HEK293T (cell line): ENCODE measurements at regions not wholly inside any gene's neighbourhood (a gene's known extent, or its start where the extent isn't known, plus 50 kb on each side); places are given as distances from the start of the nearest gene placed in this dataset.

Experiments
- CTCF ChIA-PET: fragments of 350-600 bp; formaldehyde crosslinking; extraction: SDS; loops from one replicate; lab custom pipeline; 2021; ENCODE audit warnings: antibody characterized with exemption, inconsistent platforms; lab: Yijun Ruan, JAX
- POLR2A ChIA-PET: fragments of 350-600 bp; formaldehyde crosslinking; extraction: SDS; loops from one replicate; lab custom pipeline; 2020; ENCODE audit warnings: antibody characterized with exemption, inconsistent platforms; lab: Yijun Ruan, JAX
- DNase-seq: peaks from one replicate; pipeline ENCODE4 v3.0.0; 2012; ENCODE audit warnings: mixed read lengths; ENCODE audit errors: extremely low spot score
- ARNT ChIP-seq: fragments of 450-650 bp; IDR thresholded peaks from 2 replicates; pipeline ENCODE4 v1.6.1; 2017; ENCODE audit warnings: mild to moderate bottlenecking
- BHLHE40 ChIP-seq: fragments of 450-650 bp; IDR thresholded peaks from 2 replicates; pipeline ENCODE4 v1.6.1; 2016; ENCODE audit warnings: mild to moderate bottlenecking, moderate library complexity, borderline replicate concordance
- CTBP1 ChIP-seq: fragments of 450-650 bp; IDR thresholded peaks from 2 replicates; pipeline ENCODE4 v1.6.1; 2016; ENCODE audit warnings: borderline replicate concordance
- ELF4 ChIP-seq: fragments of 450-650 bp; IDR thresholded peaks from 2 replicates; pipeline ENCODE4 v1.6.1; 2017; ENCODE audit warnings: antibody characterized with exemption
- FOXA1 ChIP-seq: fragments of 450-650 bp; IDR thresholded peaks from 2 replicates; pipeline ENCODE4 v1.6.1; 2016; ENCODE audit warnings: mild to moderate bottlenecking
- FOXK2 ChIP-seq: fragments of 450-650 bp; IDR thresholded peaks from 2 replicates; pipeline ENCODE4 v1.6.1; 2016; ENCODE audit warnings: mild to moderate bottlenecking
- FOXM1 ChIP-seq: fragments of 450-650 bp; IDR thresholded peaks from 2 replicates; pipeline ENCODE4 v1.6.1; 2017; ENCODE audit warnings: mild to moderate bottlenecking, borderline replicate concordance
- HDGF ChIP-seq: fragments of 450-650 bp; IDR thresholded peaks from 2 replicates; pipeline ENCODE4 v1.6.1; 2017; ENCODE audit warnings: antibody characterized with exemption, borderline replicate concordance
- L3MBTL2 ChIP-seq: fragments of 450-650 bp; conservative IDR thresholded peaks from 2 replicates; pipeline ENCODE4 v1.6.1; 2016; ENCODE audit warnings: mild to moderate bottlenecking
- LEF1 ChIP-seq: fragments of 450-650 bp; IDR thresholded peaks from 2 replicates; pipeline ENCODE4 v1.6.1; 2017; ENCODE audit warnings: mild to moderate bottlenecking, borderline replicate concordance
- NFRKB ChIP-seq: fragments of 450-650 bp; IDR thresholded peaks from 2 replicates; pipeline ENCODE4 v1.6.1; 2016; ENCODE audit warnings: mild to moderate bottlenecking, moderate library complexity
- SP1 ChIP-seq: fragments of 450-650 bp; IDR thresholded peaks from 2 replicates; pipeline ENCODE4 v1.6.1; 2017
- SUZ12 ChIP-seq: fragments of 450-650 bp; IDR thresholded peaks from 2 replicates; pipeline ENCODE4 v1.6.1; 2016; ENCODE audit warnings: mild to moderate bottlenecking
- TARDBP ChIP-seq: fragments of 450-650 bp; IDR thresholded peaks from 2 replicates; pipeline ENCODE4 v1.6.1; 2016
- ZNF384 ChIP-seq: fragments of 450-650 bp; IDR thresholded peaks from 2 replicates; pipeline ENCODE4 v1.6.1; 2016
- TF ChIP-seq, protein P1 (sequence below): fragments of 450-650 bp; IDR thresholded peaks from 2 replicates; pipeline ENCODE4 v1.6.1; 2016

- ChIA-PET CTCF (no interaction called here), POLR2A (no interaction called here)
- DNase-seq, result no peak
- no peak for TF ChIP-seq SUZ12
- TF ChIP-seq, protein P1, sequence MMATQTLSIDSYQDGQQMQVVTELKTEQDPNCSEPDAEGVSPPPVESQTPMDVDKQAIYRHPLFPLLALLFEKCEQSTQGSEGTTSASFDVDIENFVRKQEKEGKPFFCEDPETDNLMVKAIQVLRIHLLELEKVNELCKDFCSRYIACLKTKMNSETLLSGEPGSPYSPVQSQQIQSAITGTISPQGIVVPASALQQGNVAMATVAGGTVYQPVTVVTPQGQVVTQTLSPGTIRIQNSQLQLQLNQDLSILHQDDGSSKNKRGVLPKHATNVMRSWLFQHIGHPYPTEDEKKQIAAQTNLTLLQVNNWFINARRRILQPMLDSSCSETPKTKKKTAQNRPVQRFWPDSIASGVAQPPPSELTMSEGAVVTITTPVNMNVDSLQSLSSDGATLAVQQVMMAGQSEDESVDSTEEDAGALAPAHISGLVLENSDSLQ, result no peak
- TF ChIP-seq TARDBP, result no peak
- no peak for TF ChIP-seq CTBP1
- no peak for TF ChIP-seq BHLHE40
- TF ChIP-seq L3MBTL2, result no peak
- TF ChIP-seq FOXA1, result no peak
These were observed 811.7 kb upstream of the WWC1 start for GRCh38 chr5:167479779-167480178.

GRCh38 chr5:167481345-167481744, 810.1 kb upstream of the WWC1 start:
- ChIA-PET POLR2A (no interaction called here), CTCF (no interaction called here)
- no peak for DNase-seq

GRCh38 chr5:167482555-167482954, 808.9 kb upstream of the WWC1 start:
- no peak for DNase-seq
- ChIA-PET CTCF (no interaction called here), POLR2A (no interaction called here)
- no peak for TF ChIP-seq LEF1
- no peak for TF ChIP-seq L3MBTL2
- TF ChIP-seq ARNT, result no peak
- no peak for TF ChIP-seq BHLHE40

More at GRCh38 chr5:167481345-167481744, 810.1 kb upstream of the WWC1 start:
- TF ChIP-seq SUZ12 (no peak), ARNT (no peak), CTBP1 (no peak), ZNF384 (no peak), BHLHE40 (no peak), FOXK2 (no peak), FOXA1 (no peak), HDGF (no peak), LEF1 (no peak), L3MBTL2 (no peak), SP1 (no peak), NFRKB (no peak), FOXM1 (no peak)
- TF ChIP-seq, protein P1, result no peak

- no peak for TF ChIP-seq SUZ12
- no peak for TF ChIP-seq BHLHE40
- TF ChIP-seq, protein P1, result no peak
- no peak for TF ChIP-seq NFRKB
- no peak for TF ChIP-seq ARNT
- no peak for TF ChIP-seq LEF1
- TF ChIP-seq ELF4, result no peak
- no peak for TF ChIP-seq L3MBTL2
- no peak for DNase-seq
- ChIA-PET POLR2A (no interaction called here), CTCF (no interaction called here)
These were observed 806.2 kb upstream of the WWC1 start for GRCh38 chr5:167485061-167485774.

- TF ChIP-seq CTBP1 (no peak), LEF1 (no peak), HDGF (no peak), BHLHE40 (no peak), NFRKB (no peak), FOXK2 (no peak), FOXM1 (no peak), ZNF384 (no peak), SP1 (no peak), TARDBP (no peak), L3MBTL2 (no peak), ELF4 (no peak), ARNT (no peak)
- CTCF ChIA-PET, result no interaction called here
- no peak for DNase-seq
- POLR2A ChIA-PET, result no interaction called here
These were observed 803.1 kb upstream of the WWC1 start for GRCh38 chr5:167488371-167488770.

DNA sequence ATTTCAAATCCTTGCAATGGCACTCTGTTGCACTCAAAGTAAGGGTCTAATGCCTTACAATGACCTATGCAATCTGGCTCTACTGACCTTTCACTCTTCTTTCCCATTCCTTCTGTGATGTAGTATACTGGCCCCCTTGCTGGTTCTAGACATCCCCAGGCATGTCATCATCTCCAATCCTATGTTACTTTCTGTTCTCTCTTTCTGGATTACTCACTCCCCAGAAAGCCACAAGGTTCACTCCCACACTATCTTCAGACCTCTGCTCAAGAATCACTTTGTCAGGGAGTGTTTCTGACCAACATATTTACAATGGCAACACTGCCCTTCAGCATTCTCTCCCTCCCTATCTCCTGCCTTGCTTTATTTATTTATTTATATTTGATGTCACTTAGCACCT, 802.2 kb upstream of the WWC1 start:
- TF ChIP-seq FOXK2 (no peak), L3MBTL2 (no peak), BHLHE40 (no peak), FOXM1 (no peak), ARNT (no peak), SP1 (no peak), HDGF (no peak), TARDBP (no peak), SUZ12 (no peak), ELF4 (no peak)
- TF ChIP-seq, protein P1, result no peak
- DNase-seq, result no peak
- CTCF ChIA-PET, result no interaction called here
- POLR2A ChIA-PET, result no interaction called here
